GM23338 (cell line): ENCODE measurements at regions not wholly inside any gene's neighbourhood (a gene's known extent, or its start where the extent isn't known, plus 50 kb on each side); places are given as distances from the start of the nearest gene placed in this dataset.

Source experiments
- ATAC-seq: fragments of 200-7000 bp; cut with Tn5 transposase; 3 replicates; pipeline ENCODE4 v1.9.1; 2020
- DNase-seq: peaks from one replicate; pipeline ENCODE4 v3.0.0-alpha.2; 2015; ENCODE audit warnings: low spot score
- H2AFZ ChIP-seq: fragments of 200-600 bp; sonication (generic); 2 replicates; pipeline ENCODE4 v1.8.0; 2016; ENCODE audit warnings: antibody characterized with exemption, mild to moderate bottlenecking, moderate library complexity
- H3F3A ChIP-seq: fragments of 200-600 bp; sonication (generic); replicated peaks from 2 replicates; pipeline ENCODE4 v1.8.0; 2017; ENCODE audit warnings: antibody characterized with exemption, mixed run types, low read depth
- H3K27ac ChIP-seq: fragments of 200-600 bp; sonication (generic); 2 replicates; pipeline ENCODE4 v1.6.1; 2016; ENCODE audit warnings: low read depth
- H3K27me3 ChIP-seq: fragments of 200-600 bp; sonication (generic); 2 replicates; pipeline ENCODE4 v1.8.0; 2016; ENCODE audit warnings: mild to moderate bottlenecking, mixed run types, moderate library complexity; ENCODE audit not compliant: insufficient read depth
- H3K36me3 ChIP-seq: fragments of 200-600 bp; sonication (generic); 2 replicates; pipeline ENCODE4 v1.8.0; 2016; ENCODE audit warnings: mild to moderate bottlenecking; ENCODE audit not compliant: insufficient read depth
- H3K4me1 ChIP-seq: fragments of 200-600 bp; sonication (generic); 2 replicates; pipeline ENCODE4 v1.8.0; 2016; ENCODE audit warnings: mild to moderate bottlenecking, moderate library complexity; ENCODE audit not compliant: insufficient read depth
- H3K4me2 ChIP-seq: fragments of 200-600 bp; sonication (generic); 2 replicates; pipeline ENCODE4 v1.7.1; 2017; ENCODE audit warnings: mixed run types
- H3K4me3 ChIP-seq: fragments of 200-600 bp; sonication (generic); 2 replicates; pipeline ENCODE4 v1.6.1; 2016; ENCODE audit warnings: mixed run types
- H3K79me2 ChIP-seq: fragments of 200-600 bp; sonication (generic); replicated peaks from 2 replicates; pipeline ENCODE4 v1.8.0; 2017; ENCODE audit warnings: mild to moderate bottlenecking; ENCODE audit not compliant: insufficient read depth
- H3K9me2 ChIP-seq: fragments of 200-600 bp; sonication (generic); 2 replicates; pipeline ENCODE4 v1.8.0; 2017; ENCODE audit not compliant: insufficient read depth
- H4K20me1 ChIP-seq: fragments of 200-600 bp; sonication (generic); replicated peaks from 2 replicates; pipeline ENCODE4 v1.8.0; 2017; ENCODE audit warnings: mild to moderate bottlenecking; ENCODE audit not compliant: insufficient read depth
- H3K27ac Mint-ChIP-seq: 2 replicates; pipeline ENCODE4 v1.8.0; 2020; ENCODE audit warnings: inconsistent platforms, mild to moderate bottlenecking, moderate library complexity, mixed read lengths
- H3K27me3 Mint-ChIP-seq: 3 replicates; pipeline ENCODE4 v1.8.0; 2022; ENCODE audit warnings: low read depth, mild to moderate bottlenecking, moderate library complexity, mixed read lengths, inconsistent platforms; ENCODE audit not compliant: insufficient read depth, poor library complexity
- H3K36me3 Mint-ChIP-seq: 3 replicates; pipeline ENCODE4 v1.8.0; 2021; ENCODE audit warnings: low read depth, mild to moderate bottlenecking, inconsistent platforms, moderate library complexity, mixed read lengths
- H3K4me1 Mint-ChIP-seq: 3 replicates; pipeline ENCODE4 v1.8.0; 2020; ENCODE audit warnings: mild to moderate bottlenecking, inconsistent platforms, mixed read lengths
- H3K4me3 Mint-ChIP-seq: 3 replicates; pipeline ENCODE4 v1.8.0; 2021; ENCODE audit warnings: moderate library complexity, mild to moderate bottlenecking, inconsistent platforms, mixed read lengths
- H3K9me3 Mint-ChIP-seq: 3 replicates; pipeline ENCODE4 v1.8.0; 2020; ENCODE audit warnings: moderate library complexity, mild to moderate bottlenecking, inconsistent platforms, mixed read lengths
- CREB1 ChIP-seq: fragments of 250-450 bp; sonication (Bioruptor Pico); IDR thresholded peaks from 2 replicates; pipeline ENCODE4 v1.5.0; 2020; ENCODE audit warnings: low read depth, mild to moderate bottlenecking, moderate library complexity
- EZH2 ChIP-seq: fragments of 200-600 bp; sonication (generic); IDR thresholded peaks from one replicate; pipeline ENCODE4 v1.8.0; 2017; ENCODE audit warnings: antibody characterized with exemption, mild to moderate bottlenecking, low read depth; ENCODE audit not compliant: unreplicated experiment
- EZH2phosphoT487 ChIP-seq: fragments of 200-600 bp; sonication (generic); IDR thresholded peaks from one replicate; pipeline ENCODE4 v1.8.1; 2018; ENCODE audit warnings: antibody characterized with exemption; ENCODE audit not compliant: unreplicated experiment
- JUNB ChIP-seq: IDR thresholded peaks from one replicate; pipeline ENCODE4 v1.6.1; 2016; ENCODE audit warnings: antibody characterized with exemption; ENCODE audit not compliant: unreplicated experiment
- NANOG ChIP-seq: IDR thresholded peaks from 2 replicates; pipeline ENCODE4 v1.6.1; 2016; ENCODE audit warnings: antibody characterized with exemption, borderline replicate concordance
- POLR2AphosphoS5 ChIP-seq: IDR thresholded peaks from 2 replicates; pipeline ENCODE4 v1.6.1; 2016; ENCODE audit warnings: antibody characterized with exemption, low read depth
- STAT1 ChIP-seq: IDR thresholded peaks from one replicate; pipeline ENCODE4 v1.6.1; 2016; ENCODE audit warnings: antibody characterized with exemption; ENCODE audit not compliant: unreplicated experiment
- ZNF331 ChIP-seq: fragments of 250-450 bp; sonication (Bioruptor Pico); IDR thresholded peaks from 2 replicates; pipeline ENCODE4 v1.5.0; 2020; ENCODE audit warnings: low read depth, mild to moderate bottlenecking, moderate library complexity
- TF ChIP-seq, protein P1 (sequence below), 2 experiments: fragments of 200-600 bp in 1 of 2; sonication (generic) in 1 of 2; conservative IDR thresholded peaks; 2 replicates each; pipeline versions ENCODE4 v1.5.1 to v1.6.1; 2016 to 2017; ENCODE audit warnings: antibody characterized with exemption in 2 of 2, low read depth in 2 of 2, mild to moderate bottlenecking in 2 of 2, moderate library complexity in 1 of 2
- TF ChIP-seq, protein P2 (sequence below): fragments of 250-450 bp; sonication (Bioruptor Pico); IDR thresholded peaks from 2 replicates; pipeline ENCODE4 v1.5.0; 2020; ENCODE audit warnings: mild to moderate bottlenecking, moderate library complexity
- TF ChIP-seq, protein P3 (sequence below): IDR thresholded peaks from one replicate; pipeline ENCODE4 v1.6.1; 2018; ENCODE audit warnings: antibody characterized with exemption; ENCODE audit not compliant: unreplicated experiment

DNA sequence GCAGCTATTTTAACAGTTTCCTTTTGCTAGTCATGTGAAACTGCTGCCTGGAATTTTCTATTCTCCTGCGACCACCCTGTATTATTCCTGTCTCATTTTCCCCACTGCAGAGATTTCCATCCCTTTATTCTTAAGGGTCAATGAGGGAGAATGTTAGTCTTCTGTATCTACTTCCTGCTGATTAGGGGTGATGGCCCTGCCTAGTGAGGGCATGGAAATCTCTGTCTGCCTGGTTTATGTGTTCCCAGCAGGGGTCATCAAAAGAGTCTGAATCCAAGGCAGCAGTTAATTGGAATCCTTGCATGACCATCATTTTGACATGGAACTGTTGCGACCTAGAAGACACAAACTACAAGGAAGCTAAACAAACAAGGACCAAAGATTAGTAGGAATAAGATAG is 325.2 kb downstream of the PLPP3 start:
- TF ChIP-seq, protein P1, sequence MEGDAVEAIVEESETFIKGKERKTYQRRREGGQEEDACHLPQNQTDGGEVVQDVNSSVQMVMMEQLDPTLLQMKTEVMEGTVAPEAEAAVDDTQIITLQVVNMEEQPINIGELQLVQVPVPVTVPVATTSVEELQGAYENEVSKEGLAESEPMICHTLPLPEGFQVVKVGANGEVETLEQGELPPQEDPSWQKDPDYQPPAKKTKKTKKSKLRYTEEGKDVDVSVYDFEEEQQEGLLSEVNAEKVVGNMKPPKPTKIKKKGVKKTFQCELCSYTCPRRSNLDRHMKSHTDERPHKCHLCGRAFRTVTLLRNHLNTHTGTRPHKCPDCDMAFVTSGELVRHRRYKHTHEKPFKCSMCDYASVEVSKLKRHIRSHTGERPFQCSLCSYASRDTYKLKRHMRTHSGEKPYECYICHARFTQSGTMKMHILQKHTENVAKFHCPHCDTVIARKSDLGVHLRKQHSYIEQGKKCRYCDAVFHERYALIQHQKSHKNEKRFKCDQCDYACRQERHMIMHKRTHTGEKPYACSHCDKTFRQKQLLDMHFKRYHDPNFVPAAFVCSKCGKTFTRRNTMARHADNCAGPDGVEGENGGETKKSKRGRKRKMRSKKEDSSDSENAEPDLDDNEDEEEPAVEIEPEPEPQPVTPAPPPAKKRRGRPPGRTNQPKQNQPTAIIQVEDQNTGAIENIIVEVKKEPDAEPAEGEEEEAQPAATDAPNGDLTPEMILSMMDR (conservative IDR thresholded peaks at IDR 0.05; ENCODE audit: low read depth in 2 of 2): no peak
- no peak for TF ChIP-seq JUNB
- TF ChIP-seq, protein P2, sequence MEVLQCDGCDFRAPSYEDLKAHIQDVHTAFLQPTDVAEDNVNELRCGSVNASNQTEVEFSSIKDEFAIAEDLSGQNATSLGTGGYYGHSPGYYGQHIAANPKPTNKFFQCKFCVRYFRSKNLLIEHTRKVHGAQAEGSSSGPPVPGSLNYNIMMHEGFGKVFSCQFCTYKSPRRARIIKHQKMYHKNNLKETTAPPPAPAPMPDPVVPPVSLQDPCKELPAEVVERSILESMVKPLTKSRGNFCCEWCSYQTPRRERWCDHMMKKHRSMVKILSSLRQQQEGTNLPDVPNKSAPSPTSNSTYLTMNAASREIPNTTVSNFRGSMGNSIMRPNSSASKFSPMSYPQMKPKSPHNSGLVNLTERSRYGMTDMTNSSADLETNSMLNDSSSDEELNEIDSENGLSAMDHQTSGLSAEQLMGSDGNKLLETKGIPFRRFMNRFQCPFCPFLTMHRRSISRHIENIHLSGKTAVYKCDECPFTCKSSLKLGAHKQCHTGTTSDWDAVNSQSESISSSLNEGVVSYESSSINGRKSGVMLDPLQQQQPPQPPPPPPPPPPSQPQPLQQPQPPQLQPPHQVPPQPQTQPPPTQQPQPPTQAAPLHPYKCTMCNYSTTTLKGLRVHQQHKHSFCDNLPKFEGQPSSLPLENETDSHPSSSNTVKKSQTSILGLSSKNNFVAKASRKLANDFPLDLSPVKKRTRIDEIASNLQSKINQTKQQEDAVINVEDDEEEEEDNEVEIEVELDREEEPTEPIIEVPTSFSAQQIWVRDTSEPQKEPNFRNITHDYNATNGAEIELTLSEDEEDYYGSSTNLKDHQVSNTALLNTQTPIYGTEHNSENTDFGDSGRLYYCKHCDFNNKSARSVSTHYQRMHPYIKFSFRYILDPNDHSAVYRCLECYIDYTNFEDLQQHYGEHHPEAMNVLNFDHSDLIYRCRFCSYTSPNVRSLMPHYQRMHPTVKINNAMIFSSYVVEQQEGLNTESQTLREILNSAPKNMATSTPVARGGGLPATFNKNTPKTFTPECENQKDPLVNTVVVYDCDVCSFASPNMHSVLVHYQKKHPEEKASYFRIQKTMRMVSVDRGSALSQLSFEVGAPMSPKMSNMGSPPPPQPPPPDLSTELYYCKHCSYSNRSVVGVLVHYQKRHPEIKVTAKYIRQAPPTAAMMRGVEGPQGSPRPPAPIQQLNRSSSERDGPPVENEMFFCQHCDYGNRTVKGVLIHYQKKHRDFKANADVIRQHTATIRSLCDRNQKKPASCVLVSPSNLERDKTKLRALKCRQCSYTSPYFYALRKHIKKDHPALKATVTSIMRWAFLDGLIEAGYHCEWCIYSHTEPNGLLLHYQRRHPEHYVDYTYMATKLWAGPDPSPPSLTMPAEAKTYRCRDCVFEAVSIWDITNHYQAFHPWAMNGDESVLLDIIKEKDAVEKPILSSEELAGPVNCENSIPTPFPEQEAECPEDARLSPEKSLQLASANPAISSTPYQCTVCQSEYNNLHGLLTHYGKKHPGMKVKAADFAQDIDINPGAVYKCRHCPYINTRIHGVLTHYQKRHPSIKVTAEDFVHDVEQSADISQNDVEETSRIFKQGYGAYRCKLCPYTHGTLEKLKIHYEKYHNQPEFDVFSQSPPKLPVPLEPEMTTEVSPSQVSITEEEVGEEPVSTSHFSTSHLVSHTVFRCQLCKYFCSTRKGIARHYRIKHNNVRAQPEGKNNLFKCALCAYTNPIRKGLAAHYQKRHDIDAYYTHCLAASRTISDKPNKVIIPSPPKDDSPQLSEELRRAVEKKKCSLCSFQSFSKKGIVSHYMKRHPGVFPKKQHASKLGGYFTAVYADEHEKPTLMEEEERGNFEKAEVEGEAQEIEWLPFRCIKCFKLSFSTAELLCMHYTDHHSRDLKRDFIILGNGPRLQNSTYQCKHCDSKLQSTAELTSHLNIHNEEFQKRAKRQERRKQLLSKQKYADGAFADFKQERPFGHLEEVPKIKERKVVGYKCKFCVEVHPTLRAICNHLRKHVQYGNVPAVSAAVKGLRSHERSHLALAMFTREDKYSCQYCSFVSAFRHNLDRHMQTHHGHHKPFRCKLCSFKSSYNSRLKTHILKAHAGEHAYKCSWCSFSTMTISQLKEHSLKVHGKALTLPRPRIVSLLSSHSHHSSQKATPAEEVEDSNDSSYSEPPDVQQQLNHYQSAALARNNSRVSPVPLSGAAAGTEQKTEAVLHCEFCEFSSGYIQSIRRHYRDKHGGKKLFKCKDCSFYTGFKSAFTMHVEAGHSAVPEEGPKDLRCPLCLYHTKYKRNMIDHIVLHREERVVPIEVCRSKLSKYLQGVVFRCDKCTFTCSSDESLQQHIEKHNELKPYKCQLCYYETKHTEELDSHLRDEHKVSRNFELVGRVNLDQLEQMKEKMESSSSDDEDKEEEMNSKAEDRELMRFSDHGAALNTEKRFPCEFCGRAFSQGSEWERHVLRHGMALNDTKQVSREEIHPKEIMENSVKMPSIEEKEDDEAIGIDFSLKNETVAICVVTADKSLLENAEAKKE (CRISPR knock-in tag): no peak
- TF ChIP-seq EZH2: no peak
- no peak for TF ChIP-seq ZNF331
- no peak for TF ChIP-seq NANOG
- TF ChIP-seq CREB1 (CRISPR knock-in tag): no peak
- TF ChIP-seq, protein P3, sequence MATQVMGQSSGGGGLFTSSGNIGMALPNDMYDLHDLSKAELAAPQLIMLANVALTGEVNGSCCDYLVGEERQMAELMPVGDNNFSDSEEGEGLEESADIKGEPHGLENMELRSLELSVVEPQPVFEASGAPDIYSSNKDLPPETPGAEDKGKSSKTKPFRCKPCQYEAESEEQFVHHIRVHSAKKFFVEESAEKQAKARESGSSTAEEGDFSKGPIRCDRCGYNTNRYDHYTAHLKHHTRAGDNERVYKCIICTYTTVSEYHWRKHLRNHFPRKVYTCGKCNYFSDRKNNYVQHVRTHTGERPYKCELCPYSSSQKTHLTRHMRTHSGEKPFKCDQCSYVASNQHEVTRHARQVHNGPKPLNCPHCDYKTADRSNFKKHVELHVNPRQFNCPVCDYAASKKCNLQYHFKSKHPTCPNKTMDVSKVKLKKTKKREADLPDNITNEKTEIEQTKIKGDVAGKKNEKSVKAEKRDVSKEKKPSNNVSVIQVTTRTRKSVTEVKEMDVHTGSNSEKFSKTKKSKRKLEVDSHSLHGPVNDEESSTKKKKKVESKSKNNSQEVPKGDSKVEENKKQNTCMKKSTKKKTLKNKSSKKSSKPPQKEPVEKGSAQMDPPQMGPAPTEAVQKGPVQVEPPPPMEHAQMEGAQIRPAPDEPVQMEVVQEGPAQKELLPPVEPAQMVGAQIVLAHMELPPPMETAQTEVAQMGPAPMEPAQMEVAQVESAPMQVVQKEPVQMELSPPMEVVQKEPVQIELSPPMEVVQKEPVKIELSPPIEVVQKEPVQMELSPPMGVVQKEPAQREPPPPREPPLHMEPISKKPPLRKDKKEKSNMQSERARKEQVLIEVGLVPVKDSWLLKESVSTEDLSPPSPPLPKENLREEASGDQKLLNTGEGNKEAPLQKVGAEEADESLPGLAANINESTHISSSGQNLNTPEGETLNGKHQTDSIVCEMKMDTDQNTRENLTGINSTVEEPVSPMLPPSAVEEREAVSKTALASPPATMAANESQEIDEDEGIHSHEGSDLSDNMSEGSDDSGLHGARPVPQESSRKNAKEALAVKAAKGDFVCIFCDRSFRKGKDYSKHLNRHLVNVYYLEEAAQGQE: no peak
- no peak for TF ChIP-seq EZH2phosphoT487
- no peak for TF ChIP-seq STAT1
- no peak for TF ChIP-seq POLR2AphosphoS5
- Mint-ChIP-seq H3K36me3 (no peaks in the 10 kb centered on the region), H3K4me3 (no peak overlapping the region), H3K27me3 (no peaks in the 10 kb centered on the region), H3K4me1 (peaks cover 18% of the 10 kb centered on the region), H3K9me3 (no peaks in the 10 kb centered on the region), H3K27ac (no peak overlapping the region)
- H3K9me2 ChIP-seq: peaks cover 6% of the 10 kb centered on the region; the same call in 1 of the 2 replicates
- H3K27ac ChIP-seq: no peak overlapping the region
- H3K27me3 ChIP-seq: no peaks in the 10 kb centered on the region
- H3K4me2 ChIP-seq: no peak overlapping the region
- no peak overlapping the region for H2AFZ ChIP-seq
- no peaks in the 10 kb centered on the region for H4K20me1 ChIP-seq
- ATAC-seq (no peak), DNase-seq (no peak)
- no peak overlapping the region for H3K4me3 ChIP-seq
- no peaks in the 10 kb centered on the region for H3K36me3 ChIP-seq
- no peaks in the 10 kb centered on the region for H3K4me1 ChIP-seq
- H3K79me2 ChIP-seq: no peaks in the 10 kb centered on the region
- H3F3A ChIP-seq: no peaks in the 10 kb centered on the region
